ENCODE measurements at regions not wholly inside any gene's neighbourhood (a gene's known extent, or its start where the extent isn't known, plus 50 kb on each side); places are given as distances from the start of the nearest gene placed in this dataset.

DNA sequence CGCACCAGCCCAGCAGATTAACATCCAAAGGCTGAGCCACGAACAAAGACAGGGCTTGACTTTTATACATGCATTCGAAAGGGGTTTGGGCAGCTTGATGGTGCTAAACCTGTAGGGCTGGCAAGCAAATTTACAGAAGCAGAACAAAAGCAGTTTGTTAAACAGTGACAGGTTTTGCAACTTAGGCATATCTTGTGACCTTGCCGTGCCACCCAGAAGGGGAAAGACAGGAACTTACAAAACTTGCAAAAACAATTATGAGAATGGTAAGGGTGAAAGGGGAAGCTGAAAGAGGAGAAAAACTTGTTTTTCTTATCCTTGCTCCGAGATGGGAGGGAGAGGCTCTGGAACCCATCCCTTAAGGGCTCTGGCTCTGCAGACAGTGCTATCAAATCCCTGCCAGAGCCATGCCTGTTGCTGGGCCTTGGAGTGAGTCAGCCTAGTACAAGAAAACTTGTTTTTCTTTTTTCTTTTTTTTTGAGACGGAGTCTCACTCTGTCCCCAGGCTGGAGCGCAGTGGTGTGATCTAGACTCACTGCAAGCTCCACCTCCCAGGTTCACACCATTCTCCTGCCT is 1325.2 kb upstream of the PRR20A start:
- no peaks in the 10 kb centered on the region for H3K9me3 Mint-ChIP-seq (ENCODE audit: unreplicated experiment)
- no peaks in the 10 kb centered on the region for H3K4me1 Mint-ChIP-seq (ENCODE audit: insufficient read depth, unreplicated experiment)
- H3K4me3 Mint-ChIP-seq (ENCODE audit: unreplicated experiment), result no peak overlapping the region
- TF ChIP-seq, protein P1, sequence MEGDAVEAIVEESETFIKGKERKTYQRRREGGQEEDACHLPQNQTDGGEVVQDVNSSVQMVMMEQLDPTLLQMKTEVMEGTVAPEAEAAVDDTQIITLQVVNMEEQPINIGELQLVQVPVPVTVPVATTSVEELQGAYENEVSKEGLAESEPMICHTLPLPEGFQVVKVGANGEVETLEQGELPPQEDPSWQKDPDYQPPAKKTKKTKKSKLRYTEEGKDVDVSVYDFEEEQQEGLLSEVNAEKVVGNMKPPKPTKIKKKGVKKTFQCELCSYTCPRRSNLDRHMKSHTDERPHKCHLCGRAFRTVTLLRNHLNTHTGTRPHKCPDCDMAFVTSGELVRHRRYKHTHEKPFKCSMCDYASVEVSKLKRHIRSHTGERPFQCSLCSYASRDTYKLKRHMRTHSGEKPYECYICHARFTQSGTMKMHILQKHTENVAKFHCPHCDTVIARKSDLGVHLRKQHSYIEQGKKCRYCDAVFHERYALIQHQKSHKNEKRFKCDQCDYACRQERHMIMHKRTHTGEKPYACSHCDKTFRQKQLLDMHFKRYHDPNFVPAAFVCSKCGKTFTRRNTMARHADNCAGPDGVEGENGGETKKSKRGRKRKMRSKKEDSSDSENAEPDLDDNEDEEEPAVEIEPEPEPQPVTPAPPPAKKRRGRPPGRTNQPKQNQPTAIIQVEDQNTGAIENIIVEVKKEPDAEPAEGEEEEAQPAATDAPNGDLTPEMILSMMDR (IDR thresholded peaks at IDR 0.05; ENCODE audit: unreplicated experiment), result no peak
- ChIA-PET CTCF (interaction anchor here (0.6 to 1.0 kb wide), 2 partner anchors 11 to 241 kb away, joined by 3 read pairs; no protein-coding TSS in a partner anchor), POLR2A (no interaction called here)
- H3K27me3 Mint-ChIP-seq (ENCODE audit: insufficient read depth, unreplicated experiment), result no peaks in the 10 kb centered on the region
- intact Hi-C loops (cut with micrococcal nuclease), result no loop called here
- H3K27ac Mint-ChIP-seq (ENCODE audit: low read depth, unreplicated experiment), result no peak overlapping the region
- no peak for DNase-seq (ENCODE audit: unreplicated experiment)
- no TSS peak for BruUV-seq (replicated peaks)
- no peaks in the 10 kb centered on the region for H3K36me3 Mint-ChIP-seq (ENCODE audit: insufficient read depth, unreplicated experiment)

DNA sequence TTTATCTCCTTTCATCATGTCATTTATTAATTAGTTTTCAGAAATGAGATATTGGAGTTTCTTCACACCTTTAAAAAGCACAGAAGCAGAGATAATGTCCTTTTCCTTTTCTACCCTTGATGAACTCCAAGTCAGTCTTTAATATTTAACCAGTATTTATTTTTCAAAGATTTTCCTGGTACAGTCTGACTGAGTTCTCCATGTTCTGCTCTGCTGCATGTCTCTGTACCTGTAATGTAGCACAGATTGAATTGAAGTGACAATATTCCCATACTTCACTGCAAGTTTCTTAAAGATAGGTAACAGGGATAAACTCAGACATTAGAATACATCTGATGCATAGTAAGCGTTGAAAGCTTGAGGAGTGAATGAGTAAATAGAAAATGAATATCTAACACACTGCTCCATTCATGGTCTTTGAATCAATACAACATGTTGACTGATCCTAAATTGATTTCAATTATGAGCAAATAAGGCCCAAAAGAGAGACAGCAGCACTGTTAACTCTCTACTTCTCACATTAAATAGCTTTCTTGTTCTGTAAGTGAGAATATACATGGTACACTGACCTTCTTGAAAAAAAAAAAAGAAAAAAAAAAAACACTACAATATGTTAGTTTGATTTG is 1323.6 kb upstream of the PRR20A start:
- Mint-ChIP-seq H3K36me3 (ENCODE audit: insufficient read depth, unreplicated experiment) (no peaks in the 10 kb centered on the region), H3K27me3 (ENCODE audit: insufficient read depth, unreplicated experiment) (no peaks in the 10 kb centered on the region), H3K4me1 (ENCODE audit: insufficient read depth, unreplicated experiment) (no peaks in the 10 kb centered on the region), H3K4me3 (ENCODE audit: unreplicated experiment) (no peak overlapping the region), H3K27ac (ENCODE audit: low read depth, unreplicated experiment) (no peak overlapping the region), H3K9me3 (ENCODE audit: unreplicated experiment) (no peaks in the 10 kb centered on the region)
- DNase-seq (ENCODE audit: unreplicated experiment), result no peak
- TF ChIP-seq, protein P1 (IDR thresholded peaks at IDR 0.05; ENCODE audit: unreplicated experiment), result no peak
- no TSS peak for BruUV-seq (replicated peaks)
- intact Hi-C loops (cut with micrococcal nuclease), result no loop called here
- CTCF ChIA-PET, result interaction anchor here (1.0 kb wide), 1 partner anchor 1808 kb away, joined by 3 read pairs; no protein-coding TSS in a partner anchor
- POLR2A ChIA-PET, result no interaction called here

DNA sequence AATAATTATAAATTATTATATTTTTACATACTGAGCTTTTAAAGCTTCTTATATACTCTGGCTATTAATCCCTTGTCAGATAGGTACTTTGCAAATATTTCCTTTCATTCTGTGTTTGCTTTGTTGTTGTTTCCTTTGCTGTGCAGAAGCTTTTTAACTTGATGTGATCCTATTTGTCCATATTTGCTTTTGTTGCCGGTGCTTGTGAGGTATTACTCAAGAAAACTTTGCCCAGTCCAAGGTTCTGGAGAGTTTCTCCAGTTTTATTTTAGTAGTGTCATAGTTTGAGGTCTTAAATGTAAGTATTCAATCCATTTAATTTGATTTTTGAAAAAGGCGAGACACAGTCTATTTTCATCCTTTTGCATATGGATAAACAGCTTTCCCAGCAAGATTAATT is 1319.9 kb upstream of the PRR20A start:
- BruUV-seq (replicated peaks), result no TSS peak
- CTCF ChIA-PET, result no interaction called here
- H3K4me3 Mint-ChIP-seq (ENCODE audit: unreplicated experiment), result no peak overlapping the region
- H3K4me1 Mint-ChIP-seq (ENCODE audit: insufficient read depth, unreplicated experiment), result no peaks in the 10 kb centered on the region
- POLR2A ChIA-PET, result no interaction called here
- H3K36me3 Mint-ChIP-seq (ENCODE audit: insufficient read depth, unreplicated experiment), result no peaks in the 10 kb centered on the region
- no peaks in the 10 kb centered on the region for H3K27me3 Mint-ChIP-seq (ENCODE audit: insufficient read depth, unreplicated experiment)
- no peak overlapping the region for H3K27ac Mint-ChIP-seq (ENCODE audit: low read depth, unreplicated experiment)
- intact Hi-C loops (cut with micrococcal nuclease), result no loop called here
- DNase-seq (ENCODE audit: unreplicated experiment), result no peak
- TF ChIP-seq, protein P1 (IDR thresholded peaks at IDR 0.05; ENCODE audit: unreplicated experiment), result no peak
- no peaks in the 10 kb centered on the region for H3K9me3 Mint-ChIP-seq (ENCODE audit: unreplicated experiment)

DNA sequence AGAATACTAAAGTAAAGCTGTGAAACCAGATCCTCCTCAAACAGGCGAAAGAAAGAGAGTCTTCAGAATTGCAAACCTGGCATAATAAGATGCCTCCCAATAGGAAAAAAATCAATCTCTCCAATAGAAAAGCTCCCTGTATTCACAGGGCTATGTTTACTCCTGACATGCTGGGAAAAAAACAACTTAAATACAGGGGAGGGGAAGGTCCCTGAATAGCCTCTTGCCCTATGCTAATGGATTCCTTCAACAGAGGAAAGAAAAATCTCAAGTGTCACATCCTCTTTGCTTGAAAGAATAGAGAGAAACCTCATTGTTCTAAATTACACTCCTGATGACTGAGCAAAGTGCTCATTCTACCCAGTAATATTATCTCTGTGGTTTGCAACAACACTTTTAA is 1271.1 kb upstream of the PRR20A start:
- intact Hi-C loops (cut with micrococcal nuclease), result no loop called here
- ChIA-PET CTCF (no interaction called here), POLR2A (no interaction called here)
- DNase-seq (ENCODE audit: unreplicated experiment), result no peak
- no peaks in the 10 kb centered on the region for H3K36me3 Mint-ChIP-seq (ENCODE audit: insufficient read depth, unreplicated experiment)
- no peaks in the 10 kb centered on the region for H3K27me3 Mint-ChIP-seq (ENCODE audit: insufficient read depth, unreplicated experiment)
- TF ChIP-seq, protein P1 (IDR thresholded peaks at IDR 0.05; ENCODE audit: unreplicated experiment), result no peak
- BruUV-seq (replicated peaks), result no TSS peak
- H3K4me1 Mint-ChIP-seq (ENCODE audit: insufficient read depth, unreplicated experiment), result no peaks in the 10 kb centered on the region
- no peak overlapping the region for H3K4me3 Mint-ChIP-seq (ENCODE audit: unreplicated experiment)
- H3K27ac Mint-ChIP-seq (ENCODE audit: low read depth, unreplicated experiment), result no peak overlapping the region
- H3K9me3 Mint-ChIP-seq (ENCODE audit: unreplicated experiment), result peaks cover 27% of the 10 kb centered on the region

All from MCF 10A (cell line).